OCI-LY7 (cell line): ENCODE measurements at regions not wholly inside any gene's neighbourhood (a gene's known extent, or its start where the extent isn't known, plus 50 kb on each side); places are given as distances from the start of the nearest gene placed in this dataset.

Source experiments
- BruUV-seq: library from RNA; stranded (reverse); fragments of 400-500 nt; replicated peaks from 2 replicates; lab custom pipeline; 2021; lab: Mats Ljungman, UMichigan
- CTCF ChIA-PET: fragments of 300-600 bp; sonication (Branson Sonifier 250); formaldehyde crosslinking; loops from one replicate; lab custom pipeline; 2022; ENCODE audit warnings: antibody characterized with exemption; ENCODE audit not compliant: unreplicated experiment; lab: Charles Lee
- POLR2A ChIA-PET: fragments of 300-600 bp; sonication (Branson Sonifier 250); formaldehyde crosslinking; loops from one replicate; lab custom pipeline; 2022; ENCODE audit warnings: antibody characterized with exemption; lab: Charles Lee
- DNase-seq: peaks from one replicate; pipeline ENCODE4 v3.0.0-alpha.2; 2015; ENCODE audit warnings: low spot score
- H2AFZ ChIP-seq: fragments of 200-600 bp; sonication (generic), shearing (Covaris generic); 2 replicates; pipeline ENCODE4 v1.6.1; 2014; ENCODE audit warnings: mild to moderate bottlenecking, antibody characterized with exemption, low read length, moderate library complexity
- H3K27ac ChIP-seq: fragments of 200-600 bp; sonication (generic); 2 replicates; pipeline ENCODE4 v1.5.1; 2014; ENCODE audit warnings: mixed run types, low read depth, mild to moderate bottlenecking, moderate library complexity, low read length, inconsistent platforms; ENCODE audit not compliant: poor library complexity, severe bottlenecking
- H3K36me3 ChIP-seq: fragments of 200-600 bp; sonication (generic); 2 replicates; pipeline ENCODE4 v1.6.1; 2014; ENCODE audit warnings: mild to moderate bottlenecking, antibody characterized with exemption, low read length, moderate library complexity, mixed read lengths; ENCODE audit not compliant: insufficient read depth
- H3K4me1 ChIP-seq: fragments of 200-600 bp; sonication (generic); 2 replicates; pipeline ENCODE4 v1.5.1; 2014; ENCODE audit warnings: mild to moderate bottlenecking, low read length; ENCODE audit not compliant: insufficient read depth, poor library complexity, severe bottlenecking
- H3K4me2 ChIP-seq: fragments of 200-600 bp; sonication (generic); 2 replicates; pipeline ENCODE4 v1.6.1; 2014; ENCODE audit warnings: mild to moderate bottlenecking, low read length
- H3K4me3 ChIP-seq: fragments of 200-600 bp; sonication (generic); 2 replicates; pipeline ENCODE4 v1.5.1; 2014; ENCODE audit warnings: mild to moderate bottlenecking, low read depth, low read length; ENCODE audit not compliant: poor library complexity, severe bottlenecking
- H3K79me2 ChIP-seq: fragments of 200-600 bp; sonication (generic); 2 replicates; pipeline ENCODE4 v1.6.1; 2016; ENCODE audit warnings: low read depth, mild to moderate bottlenecking, low read length, moderate library complexity, mixed read lengths; ENCODE audit not compliant: insufficient read depth
- H3K9me2 ChIP-seq: fragments of 200-600 bp; sonication (generic); 2 replicates; pipeline ENCODE4 v1.6.1; 2016; ENCODE audit warnings: mild to moderate bottlenecking, low read length, mixed read lengths; ENCODE audit not compliant: insufficient read depth
- H3K9me3 ChIP-seq: fragments of 200-600 bp; sonication (generic); 2 replicates; pipeline ENCODE4 v1.6.1; 2014; ENCODE audit warnings: mild to moderate bottlenecking, mixed run types, low read length, mixed read lengths
- H4K20me1 ChIP-seq: fragments of 200-600 bp; sonication (generic); 2 replicates; pipeline ENCODE4 v1.6.1; 2014; ENCODE audit warnings: mild to moderate bottlenecking, antibody characterized with exemption, low read length, moderate library complexity, mixed read lengths; ENCODE audit not compliant: insufficient read depth
- CTCF ChIP-seq: fragments of 200-600 bp; sonication (generic); conservative IDR thresholded peaks from 2 replicates; pipeline ENCODE4 v1.5.1; 2014; ENCODE audit warnings: mild to moderate bottlenecking, antibody characterized with exemption, low read length, moderate library complexity, mixed read lengths
- EZH2phosphoT487 ChIP-seq: fragments of 200-600 bp; sonication (generic); IDR thresholded peaks from 2 replicates; pipeline ENCODE4 v1.6.1; 2018; ENCODE audit warnings: low read depth, borderline replicate concordance, mild to moderate bottlenecking, mixed run types, antibody characterized with exemption, low read length, moderate library complexity, mixed read lengths
- intact Hi-C: fragments of 100-400 bp; cut with micrococcal nuclease; formaldehyde crosslinking; loops from one replicate; pipeline ENCODE4 v1.10.0; 2022; ENCODE audit not compliant: unreplicated experiment

GRCh38 chr11:69999721-70000120, 78.4 kb upstream of the ANO1 start:
- POLR2A ChIA-PET = no interaction called here

GRCh38 chr11:70000228-70000627, 77.9 kb upstream of the ANO1 start:
- H2AFZ ChIP-seq = no peak overlapping the region
- intact Hi-C loops = no loop called here
- TF ChIP-seq CTCF (no peak), EZH2phosphoT487 (no peak)
- ChIA-PET POLR2A (no interaction called here), CTCF (no interaction called here)
- H3K27ac ChIP-seq = no peak overlapping the region
- no TSS peak for BruUV-seq
- H3K79me2 ChIP-seq = no peaks in the 10 kb centered on the region
- H3K4me1 ChIP-seq = no peaks in the 10 kb centered on the region
- H3K9me3 ChIP-seq = no peaks in the 10 kb centered on the region
- no peaks in the 10 kb centered on the region for H3K9me2 ChIP-seq
- DNase-seq = no peak
- no peak overlapping the region for H3K4me2 ChIP-seq
- no peak overlapping the region for H3K4me3 ChIP-seq
- H4K20me1 ChIP-seq = no peaks in the 10 kb centered on the region
- no peaks in the 10 kb centered on the region for H3K36me3 ChIP-seq

More at GRCh38 chr11:69999721-70000120, 78.4 kb upstream of the ANO1 start:
- Histone ChIP-seq H3K79me2 (no peaks in the 10 kb centered on the region), H2AFZ (no peak overlapping the region), H3K4me2 (no peak overlapping the region), H4K20me1 (no peaks in the 10 kb centered on the region), H3K4me1 (no peaks in the 10 kb centered on the region), H3K9me3 (no peaks in the 10 kb centered on the region), H3K4me3 (no peak overlapping the region), H3K9me2 (no peaks in the 10 kb centered on the region), H3K27ac (no peak overlapping the region), H3K36me3 (no peaks in the 10 kb centered on the region)
- CTCF ChIA-PET = no interaction called here
- intact Hi-C loops = no loop called here
- no peak for TF ChIP-seq EZH2phosphoT487
- no peak for TF ChIP-seq CTCF
- BruUV-seq = no TSS peak
- no peak for DNase-seq

DNA sequence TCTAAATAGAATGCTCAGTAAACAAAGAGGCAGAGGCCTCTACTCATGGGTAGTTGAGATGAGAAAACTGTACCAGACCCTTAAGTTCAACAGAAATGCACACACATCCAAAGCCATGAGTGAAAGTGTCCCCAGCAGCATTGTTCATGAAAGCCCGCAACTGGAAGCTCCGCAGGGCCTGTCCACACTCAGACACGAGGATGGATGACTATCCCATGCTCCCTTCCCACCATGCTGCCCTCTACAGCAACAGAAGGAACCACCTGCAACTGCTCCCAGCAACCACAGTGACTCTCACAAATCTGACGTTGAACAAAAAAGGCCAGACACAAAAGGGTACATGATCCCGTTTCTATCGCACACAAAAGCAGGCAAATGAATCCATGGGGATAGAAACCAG, 76.9 kb upstream of the ANO1 start:
- ChIA-PET POLR2A (no interaction called here), CTCF (no interaction called here)
- intact Hi-C loops = no loop called here
- Histone ChIP-seq H3K36me3 (no peaks in the 10 kb centered on the region), H3K79me2 (no peaks in the 10 kb centered on the region), H3K4me1 (no peaks in the 10 kb centered on the region), H3K4me3 (no peak overlapping the region), H3K4me2 (no peak overlapping the region), H3K9me3 (no peaks in the 10 kb centered on the region), H2AFZ (no peak overlapping the region), H3K9me2 (no peaks in the 10 kb centered on the region), H3K27ac (no peak overlapping the region), H4K20me1 (no peaks in the 10 kb centered on the region)
- DNase-seq = no peak
- BruUV-seq = no TSS peak
- TF ChIP-seq CTCF (no peak), EZH2phosphoT487 (no peak)
